ENCODE measurements at regions not wholly inside any gene's neighbourhood (a gene's known extent, or its start where the extent isn't known, plus 50 kb on each side); places are given as distances from the start of the nearest gene placed in this dataset.

- no peak for DNase-seq
- in situ Hi-C loops (cut with MboI): no loop called here
- Histone ChIP-seq H2AFZ (no peak overlapping the region), H3K27me3 (replicated peaks; ENCODE audit: insufficient read depth) (no peaks in the 10 kb centered on the region), H3K4me2 (ENCODE audit: unreplicated experiment) (no peak overlapping the region), H3F3A (ENCODE audit: insufficient read depth) (no peaks in the 10 kb centered on the region), H3K79me2 (ENCODE audit: insufficient read depth) (no peaks in the 10 kb centered on the region), H3K9me2 (ENCODE audit: insufficient read depth) (no peaks in the 10 kb centered on the region), H3K4me3 (no peak overlapping the region), H3K4me1 (ENCODE audit: insufficient read depth) (no peaks in the 10 kb centered on the region), H3K9ac (no peak overlapping the region), H3K9me3 (ENCODE audit: low read depth) (no peaks in the 10 kb centered on the region), H3K27ac (no peak overlapping the region), H4K20me1 (ENCODE audit: insufficient read depth) (no peaks in the 10 kb centered on the region), H3K36me3 (ENCODE audit: low read depth) (no peaks in the 10 kb centered on the region)
- WGBS, 2 experiments (ENCODE audit: low coverage in 1 of 2, low lambda C conversion rate in 2 of 2, missing lambda C conversion rate in 2 of 2): 18 to 22% methylated on average over 4 of the region's 4 CpGs
- TF ChIP-seq EZH2 (IDR thresholded peaks at IDR 0.05; ENCODE audit: insufficient read depth, poor library complexity, severe bottlenecking) (no peak), EZH2phosphoT487 (IDR thresholded peaks at IDR 0.05; ENCODE audit: insufficient read depth, low read depth) (no peak)
Measured at GRCh38 chr13:105328212-105328611, 1207.2 kb downstream of the EFNB2 start.

GRCh38 chr13:105327581-105328126 is 1207.8 kb downstream of the EFNB2 start:
- WGBS, 2 experiments (ENCODE audit: low coverage in 1 of 2, low lambda C conversion rate in 2 of 2, missing lambda C conversion rate in 2 of 2): 25 to 41% methylated on average over 3 of the region's 3 CpGs
- Histone ChIP-seq H3K4me1 (ENCODE audit: insufficient read depth) (no peaks in the 10 kb centered on the region), H3K4me2 (ENCODE audit: unreplicated experiment) (no peak overlapping the region), H3K79me2 (ENCODE audit: insufficient read depth) (no peaks in the 10 kb centered on the region), H3K9me3 (ENCODE audit: low read depth) (no peaks in the 10 kb centered on the region), H2AFZ (no peak overlapping the region), H3K4me3 (no peak overlapping the region), H3K9me2 (ENCODE audit: insufficient read depth) (no peaks in the 10 kb centered on the region), H3K27me3 (replicated peaks; ENCODE audit: insufficient read depth) (no peaks in the 10 kb centered on the region), H3F3A (ENCODE audit: insufficient read depth) (no peaks in the 10 kb centered on the region), H3K36me3 (ENCODE audit: low read depth) (no peaks in the 10 kb centered on the region), H3K27ac (no peak overlapping the region), H4K20me1 (ENCODE audit: insufficient read depth) (no peaks in the 10 kb centered on the region), H3K9ac (no peak overlapping the region)
- TF ChIP-seq EZH2 (IDR thresholded peaks at IDR 0.05; ENCODE audit: insufficient read depth, poor library complexity, severe bottlenecking) (no peak), EZH2phosphoT487 (IDR thresholded peaks at IDR 0.05; ENCODE audit: insufficient read depth, low read depth) (no peak)
- in situ Hi-C loops (cut with MboI): no loop called here
- DNase-seq: no peak

GRCh38 chr13:105319875-105320274 is 1215.6 kb downstream of the EFNB2 start:
- no peak for DNase-seq
- Histone ChIP-seq H3K27me3 (replicated peaks; ENCODE audit: insufficient read depth) (no peaks in the 10 kb centered on the region), H3K27ac (no peak overlapping the region), H2AFZ (no peak overlapping the region), H3K79me2 (ENCODE audit: insufficient read depth) (no peaks in the 10 kb centered on the region), H3K9me3 (ENCODE audit: low read depth) (no peaks in the 10 kb centered on the region), H3K9ac (no peak overlapping the region), H4K20me1 (ENCODE audit: insufficient read depth) (no peaks in the 10 kb centered on the region), H3K4me1 (ENCODE audit: insufficient read depth) (no peaks in the 10 kb centered on the region), H3K4me3 (no peak overlapping the region), H3K9me2 (ENCODE audit: insufficient read depth) (no peaks in the 10 kb centered on the region), H3K4me2 (ENCODE audit: unreplicated experiment) (no peak overlapping the region), H3F3A (ENCODE audit: insufficient read depth) (no peaks in the 10 kb centered on the region), H3K36me3 (ENCODE audit: low read depth) (no peaks in the 10 kb centered on the region)
- TF ChIP-seq EZH2phosphoT487 (IDR thresholded peaks at IDR 0.05; ENCODE audit: insufficient read depth, low read depth) (no peak), EZH2 (IDR thresholded peaks at IDR 0.05; ENCODE audit: insufficient read depth, poor library complexity, severe bottlenecking) (no peak)
- in situ Hi-C loops (cut with MboI): no loop called here
- 22 to 23% methylated on average over 6 of the region's 6 CpGs for WGBS, 2 experiments (ENCODE audit: low coverage in 1 of 2, low lambda C conversion rate in 2 of 2, missing lambda C conversion rate in 2 of 2)

GRCh38 chr13:105316731-105317130 is 1218.7 kb downstream of the EFNB2 start:
- 16 to 18% methylated on average over 4 of the region's 4 CpGs for WGBS, 2 experiments (ENCODE audit: low coverage in 1 of 2, low lambda C conversion rate in 2 of 2, missing lambda C conversion rate in 2 of 2)
- no peak for TF ChIP-seq EZH2phosphoT487 (IDR thresholded peaks at IDR 0.05; ENCODE audit: insufficient read depth, low read depth)
- TF ChIP-seq EZH2 (IDR thresholded peaks at IDR 0.05; ENCODE audit: insufficient read depth, poor library complexity, severe bottlenecking): no peak
- Histone ChIP-seq H3K79me2 (ENCODE audit: insufficient read depth) (no peaks in the 10 kb centered on the region), H2AFZ (no peak overlapping the region), H3K4me2 (ENCODE audit: unreplicated experiment) (no peak overlapping the region), H4K20me1 (ENCODE audit: insufficient read depth) (no peaks in the 10 kb centered on the region), H3K9me3 (ENCODE audit: low read depth) (no peaks in the 10 kb centered on the region), H3K27ac (no peak overlapping the region), H3K9me2 (ENCODE audit: insufficient read depth) (no peaks in the 10 kb centered on the region), H3K36me3 (ENCODE audit: low read depth) (no peaks in the 10 kb centered on the region), H3K27me3 (replicated peaks; ENCODE audit: insufficient read depth) (no peaks in the 10 kb centered on the region), H3K9ac (no peak overlapping the region), H3K4me1 (ENCODE audit: insufficient read depth) (no peaks in the 10 kb centered on the region), H3F3A (ENCODE audit: insufficient read depth) (no peaks in the 10 kb centered on the region), H3K4me3 (no peak overlapping the region)
- DNase-seq: no peak
- in situ Hi-C loops (cut with MboI): no loop called here

GRCh38 chr13:105312906-105313305 is 1222.6 kb downstream of the EFNB2 start:
- Histone ChIP-seq H4K20me1 (ENCODE audit: insufficient read depth) (no peaks in the 10 kb centered on the region), H3K9me3 (ENCODE audit: low read depth) (no peaks in the 10 kb centered on the region), H3K9me2 (ENCODE audit: insufficient read depth) (no peaks in the 10 kb centered on the region), H3K4me2 (ENCODE audit: unreplicated experiment) (no peak overlapping the region), H2AFZ (no peak overlapping the region), H3K9ac (no peak overlapping the region), H3F3A (ENCODE audit: insufficient read depth) (no peaks in the 10 kb centered on the region), H3K4me1 (ENCODE audit: insufficient read depth) (no peaks in the 10 kb centered on the region), H3K27ac (no peak overlapping the region), H3K79me2 (ENCODE audit: insufficient read depth) (no peaks in the 10 kb centered on the region), H3K27me3 (replicated peaks; ENCODE audit: insufficient read depth) (no peaks in the 10 kb centered on the region), H3K36me3 (ENCODE audit: low read depth) (no peaks in the 10 kb centered on the region), H3K4me3 (no peak overlapping the region)
- in situ Hi-C loops (cut with MboI): no loop called here
- no peak for DNase-seq
- no peak for TF ChIP-seq EZH2phosphoT487 (IDR thresholded peaks at IDR 0.05; ENCODE audit: insufficient read depth, low read depth)
- no peak for TF ChIP-seq EZH2 (IDR thresholded peaks at IDR 0.05; ENCODE audit: insufficient read depth, poor library complexity, severe bottlenecking)
- 0 to 4% methylated on average over 2 of the region's 2 CpGs for WGBS, 2 experiments (ENCODE audit: low coverage in 1 of 2, low lambda C conversion rate in 2 of 2, missing lambda C conversion rate in 2 of 2)
